Heart right ventricle (tissue), 16 donors: ENCODE measurements at regions not wholly inside any gene's neighbourhood (a gene's known extent, or its start where the extent isn't known, plus 50 kb on each side); places are given as distances from the start of the nearest gene placed in this dataset.

ENCODE experiments used
- ATAC-seq, 8 donors: fragments of 200-7000 bp; cut with Tn5 transposase; one replicate each; pipeline ENCODE4 v1.9.1; 2020; ENCODE audit warnings: mild to moderate bottlenecking in 8 of 8, moderate library complexity in 8 of 8, moderate number of reproducible peaks in 1 of 8
- DNase-seq, 2 donors: peaks; one replicate each; pipeline ENCODE4 v3.0.0-alpha.2; 2020
- H3K27ac ChIP-seq, 10 donors: fragments of 200-600 bp; sonication (generic) in 2 of 10; one replicate each; pipeline versions ENCODE4 v1.5.0 to v1.8.0; 2020 to 2022; ENCODE audit warnings: mild to moderate bottlenecking in 3 of 10
- H3K27me3 ChIP-seq, 7 donors: fragments of 200-600 bp; one replicate each; pipeline ENCODE4 v1.8.0; 2021 to 2022; ENCODE audit warnings: mild to moderate bottlenecking in 2 of 7
- H3K36me3 ChIP-seq, 9 donors: fragments of 200-600 bp; sonication (generic) in 1 of 9; one replicate each; pipeline versions ENCODE4 v1.5.0 to v1.8.0; 2020 to 2022; ENCODE audit warnings: mild to moderate bottlenecking in 2 of 9
- H3K4me1 ChIP-seq, 9 donors: fragments of 200-600 bp; sonication (generic) in 1 of 9; one replicate each; pipeline versions ENCODE4 v1.5.0 to v1.8.0; 2020 to 2022; ENCODE audit warnings: mild to moderate bottlenecking in 4 of 9
- H3K4me3 ChIP-seq, 10 donors: fragments of 200-600 bp; sonication (generic) in 2 of 10; one replicate each; pipeline versions ENCODE4 v1.5.0 to v1.8.0; 2020 to 2022; ENCODE audit warnings: mild to moderate bottlenecking in 7 of 10, moderate library complexity in 2 of 10
- H3K9me3 ChIP-seq, 11 donors: fragments of 200-600 bp in 10 of 11; sonication (generic) in 2 of 11; one replicate each; pipeline versions ENCODE4 v1.5.0 to v1.8.0; 2013 to 2022; ENCODE audit warnings: mild to moderate bottlenecking in 2 of 11, control low read depth in 1 of 11, moderate library complexity in 1 of 11
- WGBS, 2 donors: extraction: QIAGEN DNeasy Blood & Tissue Kit; methylation state at CpG; one replicate each; pipeline ENCODE4 v1.1.7; 2013; ENCODE audit warnings: inconsistent platforms in 1 of 2; 5-methylcytosine and 5-hydroxymethylcytosine counted together
- intact Hi-C, 10 donors: fragments of 100-400 bp; cut with DNase I; formaldehyde crosslinking; loops; one replicate each; pipeline versions ENCODE4 v1.11.1 to v1.14.2; 2022
- TF ChIP-seq, protein P1 (sequence below), 9 donors: fragments of 200-600 bp; sonication (generic) in 2 of 9; IDR thresholded peaks; one replicate each; pipeline versions ENCODE4 v1.5.0 to v1.8.0; 2021 to 2022; ENCODE audit warnings: antibody characterized with exemption in 9 of 9, mild to moderate bottlenecking in 5 of 9, moderate library complexity in 1 of 9
- donor health status: Arrhythmogenic right ventricular cardiomyopathy.
- donor health status: ischemic (EF 13 %, LVEDD 7.1; RV severe dilation, severe dysfunction).
- donor health status: healthy with polysubstance abuse.
- donor health status: DM: no; HTN: yes; CAD: no.
- donor health status: DM: no; HTN: no; CAD: no.
- donor health status: ischemic (EF 25% LVEDD 6.9; RV normal size, moderate dysfunction).
- donor health status: ischemic (EF 25% LVEDD 5.7; RV mildly dilated, moderate dysfunction).
- donor health status: healthy.
- donor health status: DM: yes; HTN: yes; CAD: no.
- donor health status: Ischemic cardiomyopathy.
- donor health status: ischemic (EF 35%, LVEDD 5.7; RV mildly dilated, moderate dysfunction).
- donor health status: nonischemic (EF 11% LVEDD 7.7; RV severe dilation, severe dysfunction).
- donor health status: DM: yes; HTN: yes; CAD: no.
- donor health status: PGD.
- donor health status: ischemic (EF 29% LVEDD 5.4; RV normal size, mild dysfunction).
- donor health status: nonischemic (EF 23%, LVEDD 6.1; RV moderate dilation, normal function).

DNA sequence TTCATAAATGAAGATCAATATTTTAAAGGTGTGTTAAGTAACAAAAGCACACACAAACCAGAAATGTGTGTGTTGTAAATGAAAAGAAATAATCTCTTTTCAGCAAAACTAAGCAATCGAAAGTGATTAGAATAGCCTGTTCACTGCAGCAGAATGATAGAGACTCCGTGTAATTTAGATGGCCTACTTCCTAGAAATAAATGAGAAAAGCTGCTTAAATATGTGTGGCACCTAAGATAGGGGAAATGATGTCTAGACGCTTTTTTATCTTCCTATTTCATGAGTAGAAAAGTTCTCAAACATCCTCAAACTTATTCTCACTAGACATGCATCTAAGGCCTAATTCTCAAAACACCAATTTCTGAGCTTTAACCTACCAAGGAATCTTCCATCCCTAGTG, 124.7 kb upstream of the BRINP3 start:
- Histone ChIP-seq H3K27ac (no peak overlapping the region), H3K4me3 (no peak overlapping the region), H3K4me1 (no peaks in the 10 kb centered on the region), H3K9me3 (peaks cover 0 to 7% (median 0%) of the 10 kb centered on the region in 11 donors), H3K27me3 (no peaks in the 10 kb centered on the region), H3K36me3 (no peaks in the 10 kb centered on the region)
- DNase-seq: no peak
- WGBS, 2 donors: 47 to 58% methylated on average over 3 of the region's 3 CpGs
- no peak for ATAC-seq
- TF ChIP-seq, protein P1, sequence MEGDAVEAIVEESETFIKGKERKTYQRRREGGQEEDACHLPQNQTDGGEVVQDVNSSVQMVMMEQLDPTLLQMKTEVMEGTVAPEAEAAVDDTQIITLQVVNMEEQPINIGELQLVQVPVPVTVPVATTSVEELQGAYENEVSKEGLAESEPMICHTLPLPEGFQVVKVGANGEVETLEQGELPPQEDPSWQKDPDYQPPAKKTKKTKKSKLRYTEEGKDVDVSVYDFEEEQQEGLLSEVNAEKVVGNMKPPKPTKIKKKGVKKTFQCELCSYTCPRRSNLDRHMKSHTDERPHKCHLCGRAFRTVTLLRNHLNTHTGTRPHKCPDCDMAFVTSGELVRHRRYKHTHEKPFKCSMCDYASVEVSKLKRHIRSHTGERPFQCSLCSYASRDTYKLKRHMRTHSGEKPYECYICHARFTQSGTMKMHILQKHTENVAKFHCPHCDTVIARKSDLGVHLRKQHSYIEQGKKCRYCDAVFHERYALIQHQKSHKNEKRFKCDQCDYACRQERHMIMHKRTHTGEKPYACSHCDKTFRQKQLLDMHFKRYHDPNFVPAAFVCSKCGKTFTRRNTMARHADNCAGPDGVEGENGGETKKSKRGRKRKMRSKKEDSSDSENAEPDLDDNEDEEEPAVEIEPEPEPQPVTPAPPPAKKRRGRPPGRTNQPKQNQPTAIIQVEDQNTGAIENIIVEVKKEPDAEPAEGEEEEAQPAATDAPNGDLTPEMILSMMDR (IDR thresholded peaks at IDR 0.05): no peak
- intact Hi-C loops: no loop called here

DNA sequence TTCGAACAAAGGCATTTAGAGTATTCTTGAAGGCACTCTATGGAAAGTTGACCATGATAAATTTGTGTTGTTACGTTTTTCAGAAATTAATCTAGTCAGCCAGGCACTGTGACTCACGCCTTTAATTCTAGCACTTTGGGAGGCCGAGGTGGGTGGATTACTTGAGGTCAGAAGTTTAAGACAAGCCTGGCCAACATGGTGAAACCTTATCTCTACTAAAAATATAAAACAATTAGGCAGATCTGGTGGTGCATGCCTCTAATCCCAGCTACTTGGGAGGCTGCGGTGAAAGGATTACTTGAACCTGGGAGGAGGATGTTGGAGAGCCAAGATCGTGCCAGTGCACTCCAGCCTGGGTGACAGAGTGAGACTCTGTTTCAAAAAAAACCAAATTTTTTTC, 130.6 kb upstream of the BRINP3 start:
- no peaks in the 10 kb centered on the region for H3K27me3 ChIP-seq
- peaks cover 0 to 18% (median 0%) of the 10 kb centered on the region in 11 donors for H3K9me3 ChIP-seq
- TF ChIP-seq, protein P1 (IDR thresholded peaks at IDR 0.05): no peak
- DNase-seq (no peak), ATAC-seq (no peak)
- H3K27ac ChIP-seq: no peak overlapping the region
- no peaks in the 10 kb centered on the region for H3K36me3 ChIP-seq
- whole genome bisulfite sequencing, 2 donors: 73% methylated on average over 6 of the region's 6 CpGs
- no peak overlapping the region for H3K4me3 ChIP-seq
- intact Hi-C loops: no loop called here
- no peaks in the 10 kb centered on the region for H3K4me1 ChIP-seq

DNA sequence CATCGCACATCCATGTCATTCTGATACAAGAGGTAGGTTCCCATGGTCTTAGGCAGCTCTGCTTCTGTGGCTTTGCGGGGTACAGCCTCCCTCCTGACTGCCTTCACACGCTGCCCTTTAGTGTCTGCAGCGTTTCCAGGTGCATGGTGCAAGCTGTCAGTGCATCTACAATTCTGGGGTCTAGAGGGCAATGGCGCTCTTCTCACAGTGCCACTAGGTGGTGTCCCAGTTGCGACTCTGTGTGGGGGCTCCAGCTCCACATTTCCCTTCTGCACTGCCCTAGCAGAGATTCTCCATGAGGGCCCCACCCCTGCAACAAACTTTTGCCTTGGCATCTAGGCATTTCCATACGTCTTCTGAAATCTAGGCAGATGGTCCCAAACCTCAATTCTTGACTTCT, 138.2 kb upstream of the BRINP3 start:
- no peak overlapping the region for H3K4me3 ChIP-seq
- no peaks in the 10 kb centered on the region for H3K36me3 ChIP-seq
- H3K27me3 ChIP-seq: no peaks in the 10 kb centered on the region
- ATAC-seq: no peak
- WGBS, 2 donors: 80 to 86% methylated on average over 7 of the region's 7 CpGs
- TF ChIP-seq, protein P1 (IDR thresholded peaks at IDR 0.05): no peak
- H3K27ac ChIP-seq: no peak overlapping the region
- H3K4me1 ChIP-seq: no peaks in the 10 kb centered on the region
- intact Hi-C loops: no loop called here
- DNase-seq: no peak
- H3K9me3 ChIP-seq: peaks cover 0 to 19% (median 0%) of the 10 kb centered on the region in 11 donors

DNA sequence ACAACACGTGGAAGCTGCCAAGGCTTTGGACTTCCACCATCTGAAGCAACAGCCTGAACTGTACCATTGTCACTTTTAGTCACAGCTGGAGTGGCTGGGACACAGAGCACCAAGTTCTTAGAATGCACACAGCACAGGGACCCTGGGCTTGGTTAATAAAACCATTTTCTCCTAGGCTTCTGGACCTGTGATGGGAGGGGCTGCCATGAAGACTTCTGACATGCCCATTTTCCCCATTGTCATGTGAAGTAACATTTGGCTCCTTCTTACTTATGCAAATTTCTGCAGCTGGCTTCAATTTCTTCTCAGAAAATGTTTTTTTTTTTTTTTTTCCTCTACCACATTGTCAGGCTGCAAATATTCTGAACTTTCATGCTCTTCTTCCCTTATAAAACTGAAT, 138.6 kb upstream of the BRINP3 start:
- H3K4me3 ChIP-seq: no peak overlapping the region
- no peaks in the 10 kb centered on the region for H3K27me3 ChIP-seq
- intact Hi-C loops: no loop called here
- H3K27ac ChIP-seq: no peak overlapping the region
- DNase-seq (no peak), ATAC-seq (no peak)
- H3K4me1 ChIP-seq: no peaks in the 10 kb centered on the region
- H3K36me3 ChIP-seq: no peaks in the 10 kb centered on the region
- peaks cover 0 to 16% (median 0%) of the 10 kb centered on the region in 11 donors for H3K9me3 ChIP-seq
- TF ChIP-seq, protein P1 (IDR thresholded peaks at IDR 0.05): no peak
- 65 to 75% methylated on average over 1 of the region's 1 CpG for WGBS, 2 donors
